ENCODE measurements at regions not wholly inside any gene's neighbourhood (a gene's known extent, or its start where the extent isn't known, plus 50 kb on each side); places are given as distances from the start of the nearest gene placed in this dataset.

DNA sequence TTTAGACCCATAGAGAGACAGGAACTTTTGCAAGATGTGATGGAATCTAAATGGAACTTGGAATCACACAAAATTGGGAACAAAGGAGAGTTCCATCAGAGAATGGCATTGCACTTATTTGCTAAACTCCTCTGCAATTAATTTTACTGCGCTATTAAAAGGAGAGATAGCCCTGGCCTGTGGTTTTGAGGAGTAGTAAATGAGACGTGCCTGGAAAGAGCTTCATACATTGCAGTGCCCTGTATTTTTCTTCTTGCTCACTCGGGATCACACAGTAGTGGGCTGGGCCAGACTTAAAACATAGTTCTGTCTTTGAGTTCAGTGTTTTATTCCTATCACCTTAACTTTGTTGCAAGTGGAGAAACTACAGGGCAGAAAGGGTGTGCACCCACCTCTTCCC, 94.4 kb upstream of the SLC27A6 start:
- no peak overlapping the region for H4K5ac ChIP-seq (ENCODE audit: low read depth, low read length)
- DNase-seq (no peak), ATAC-seq (ENCODE audit: low read depth) (no peak)
- no peak overlapping the region for H3K4me3 ChIP-seq (ENCODE audit: insufficient read depth, low read depth, low read length)
- H4K20me1 ChIP-seq (ENCODE audit: insufficient read depth, low read length), result no peaks in the 10 kb centered on the region
- BruUV-seq (replicated peaks), result no TSS peak
- no peak overlapping the region for H2AK9ac ChIP-seq (replicated peaks; ENCODE audit: low read depth, low read length, poor library complexity)
- H3K9me1 ChIP-seq (ENCODE audit: insufficient read depth, low read length), result no peaks in the 10 kb centered on the region
- H4K8ac ChIP-seq (ENCODE audit: low read depth in 2 of 2, low read length in 2 of 2), result no peak overlapping the region
- CTCF ChIA-PET, result no interaction called here
- no peak overlapping the region for H3K18ac ChIP-seq (ENCODE audit: low read depth, low read length)
- no peaks in the 10 kb centered on the region for H3K79me1 ChIP-seq (ENCODE audit: low read depth in 1 of 2, low read length in 2 of 2)
- no peak overlapping the region for H4K91ac ChIP-seq (ENCODE audit: insufficient read depth, low read depth, low read length)
- H3K27ac ChIP-seq (ENCODE audit: insufficient read depth, low read length), result no peak overlapping the region
- no peak overlapping the region for H3K4me2 ChIP-seq (ENCODE audit: low read depth, low read length)
- H3K56ac ChIP-seq (ENCODE audit: extremely low read depth, insufficient read depth, low read length), result no peak overlapping the region
- no peaks in the 10 kb centered on the region for H3K27me3 ChIP-seq (ENCODE audit: control insufficient read depth, insufficient read depth, low read length)
- H3K9me3 ChIP-seq (ENCODE audit: control insufficient read depth, insufficient read depth, low read length), result no peaks in the 10 kb centered on the region
- WGBS, 2 experiments (ENCODE audit: extremely low coverage in 2 of 2, insufficient read length in 1 of 2), result no CpG with 5 or more reads among the region's 3 CpGs
- no peak overlapping the region for H3K23ac ChIP-seq (ENCODE audit: low read depth, low read length)
- dilution Hi-C loops (cut with HindIII; ENCODE audit: low sequenced_read_pairs, unreplicated experiment), result no loop called here
- H3K9ac ChIP-seq (ENCODE audit: low read depth, low read length), result no peak overlapping the region
- intact Hi-C loops (cut with micrococcal nuclease), result no loop called here
- no peaks in the 10 kb centered on the region for H3K4me1 ChIP-seq (ENCODE audit: control insufficient read depth, insufficient read depth, low read length)
- no peak overlapping the region for H2AFZ ChIP-seq (replicated peaks; ENCODE audit: low read length, poor library complexity)
- no peaks in the 10 kb centered on the region for H3K36me3 ChIP-seq (ENCODE audit: control insufficient read depth, insufficient read depth, low read length)
- H2BK20ac ChIP-seq (ENCODE audit: low read depth, low read length), result no peak overlapping the region
- in situ Hi-C loops (cut with MboI; ENCODE audit: low sequenced_read_pairs), result no loop called here
- H2BK15ac ChIP-seq (ENCODE audit: low read depth, low read length), result no peak overlapping the region
- POLR2A ChIA-PET (ENCODE audit: unreplicated experiment), result no interaction called here
- H2BK5ac ChIP-seq (ENCODE audit: low read depth, low read length, poor library complexity, severe bottlenecking), result no peak overlapping the region
- no peak overlapping the region for H3K14ac ChIP-seq (replicated peaks; ENCODE audit: low read depth, low read length)
- no peak overlapping the region for H2AK5ac ChIP-seq (ENCODE audit: low read depth, low read length)
- TF ChIP-seq, protein P1, sequence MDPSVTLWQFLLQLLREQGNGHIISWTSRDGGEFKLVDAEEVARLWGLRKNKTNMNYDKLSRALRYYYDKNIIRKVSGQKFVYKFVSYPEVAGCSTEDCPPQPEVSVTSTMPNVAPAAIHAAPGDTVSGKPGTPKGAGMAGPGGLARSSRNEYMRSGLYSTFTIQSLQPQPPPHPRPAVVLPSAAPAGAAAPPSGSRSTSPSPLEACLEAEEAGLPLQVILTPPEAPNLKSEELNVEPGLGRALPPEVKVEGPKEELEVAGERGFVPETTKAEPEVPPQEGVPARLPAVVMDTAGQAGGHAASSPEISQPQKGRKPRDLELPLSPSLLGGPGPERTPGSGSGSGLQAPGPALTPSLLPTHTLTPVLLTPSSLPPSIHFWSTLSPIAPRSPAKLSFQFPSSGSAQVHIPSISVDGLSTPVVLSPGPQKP (IDR thresholded peaks at IDR 0.05; ENCODE audit: borderline replicate concordance, low read depth, low read length), result no peak
- no peak for TF ChIP-seq POLR2A (IDR thresholded peaks at IDR 0.05; ENCODE audit: low read depth, low read length)
- TF ChIP-seq, protein P2, sequence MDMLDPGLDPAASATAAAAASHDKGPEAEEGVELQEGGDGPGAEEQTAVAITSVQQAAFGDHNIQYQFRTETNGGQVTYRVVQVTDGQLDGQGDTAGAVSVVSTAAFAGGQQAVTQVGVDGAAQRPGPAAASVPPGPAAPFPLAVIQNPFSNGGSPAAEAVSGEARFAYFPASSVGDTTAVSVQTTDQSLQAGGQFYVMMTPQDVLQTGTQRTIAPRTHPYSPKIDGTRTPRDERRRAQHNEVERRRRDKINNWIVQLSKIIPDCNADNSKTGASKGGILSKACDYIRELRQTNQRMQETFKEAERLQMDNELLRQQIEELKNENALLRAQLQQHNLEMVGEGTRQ (IDR thresholded peaks at IDR 0.05; ENCODE audit: low read depth, low read length), result no peak
- TF ChIP-seq MXI1 (IDR thresholded peaks at IDR 0.05; ENCODE audit: borderline replicate concordance, low read depth, low read length), result no peak
- TF ChIP-seq MAFK (IDR thresholded peaks at IDR 0.05; ENCODE audit: low read depth, low read length), result no peak
- no peak for TF ChIP-seq FOS (IDR thresholded peaks at IDR 0.05; ENCODE audit: low read depth, low read length)
- no peak for TF ChIP-seq RCOR1 (IDR thresholded peaks at IDR 0.05; ENCODE audit: insufficient replicate concordance, low read length)
- no peak overlapping the region for H3K4ac ChIP-seq (ENCODE audit: low read depth, low read length)
- no peak overlapping the region for H2BK120ac ChIP-seq (ENCODE audit: low read depth, low read length)
